Body of pancreas (tissue), 4 donors: ENCODE measurements at regions not wholly inside any gene's neighbourhood (a gene's known extent, or its start where the extent isn't known, plus 50 kb on each side); places are given as distances from the start of the nearest gene placed in this dataset.

ENCODE experiments used
- ATAC-seq: fragments of 150-250 bp; one replicate; pipeline ENCODE4 v1.9.1; 2016
- DNase-seq, 4 donors: peaks; one replicate each; pipeline ENCODE4 v3.0.0-alpha.2; 2019
- H3K27ac ChIP-seq, 4 donors: fragments of 200-600 bp; sonication (generic); 1 replicate in 3 of 4; 2 replicates in 1 of 4; pipeline versions ENCODE4 v1.5.1 to v1.6.1; 2016 to 2019; ENCODE audit warnings: mild to moderate bottlenecking in 1 of 4, mixed read lengths in 1 of 4, moderate library complexity in 1 of 4
- H3K27me3 ChIP-seq, 2 donors: fragments of 200-600 bp; sonication (generic); one replicate each; pipeline ENCODE4 v1.6.0; 2016; ENCODE audit warnings: mild to moderate bottlenecking in 1 of 2
- H3K36me3 ChIP-seq, 2 donors: fragments of 200-600 bp; sonication (generic); replicated peaks in 1 of 2; 2 replicates each; pipeline ENCODE4 v1.5.1; 2016; ENCODE audit warnings: low read depth in 2 of 2; ENCODE audit not compliant: insufficient read depth in 1 of 2
- H3K4me1 ChIP-seq: fragments of 200-600 bp; sonication (generic); one replicate; pipeline ENCODE4 v1.6.0; 2016
- H3K4me3 ChIP-seq, 2 donors: fragments of 200-600 bp; sonication (generic); 1 replicate in 1 of 2; 2 replicates in 1 of 2; pipeline ENCODE4 v1.5.1; 2016 to 2019
- H3K9me3 ChIP-seq, 3 donors: fragments of 200-600 bp; sonication (generic); 1 replicate in 2 of 3; 2 replicates in 1 of 3; pipeline ENCODE4 v1.5.1; 2016
- CTCF ChIP-seq, 7 experiments: fragments of 450-650 bp in 4 of 7; fragments of 200-600 bp in 3 of 7; sonication (generic) in 3 of 7; IDR thresholded peaks; one replicate each; pipeline ENCODE4 v1.5.1; 2016 to 2019; ENCODE audit warnings: antibody characterized with exemption in 7 of 7
- POLR2A ChIP-seq, 3 donors: fragments of 450-650 bp; IDR thresholded peaks; one replicate each; pipeline ENCODE4 v1.6.1; 2016; ENCODE audit warnings: antibody characterized with exemption in 3 of 3, mild to moderate bottlenecking in 2 of 3
- WGBS, 2 donors: methylation state at CpG; one replicate each; pipeline ENCODE4 v1.1.5; 2017; 5-methylcytosine and 5-hydroxymethylcytosine counted together
- intact Hi-C: fragments of 100-400 bp; cut with DNase I; formaldehyde crosslinking; loops from one replicate; pipeline ENCODE4 v1.15.1; 2023

- DNase-seq (no peak), ATAC-seq (no peak)
- Histone ChIP-seq H3K9me3 (no peaks in the 10 kb centered on the region), H3K27me3 (no peaks in the 10 kb centered on the region), H3K4me1 (no peaks in the 10 kb centered on the region), H3K36me3 (no peaks in the 10 kb centered on the region), H3K27ac (no peak overlapping the region), H3K4me3 (no peak overlapping the region)
- 89 to 93% methylated on average over 4 of the region's 4 CpGs for WGBS, 2 donors
- no peak for TF ChIP-seq POLR2A (IDR thresholded peaks at IDR 0.05)
- no peak for TF ChIP-seq CTCF (IDR thresholded peaks at IDR 0.05)
- intact Hi-C loops: no loop called here
These were observed 384.0 kb downstream of the SFMBT2 start for GRCh38 chr10:7026818-7027217.

- Histone ChIP-seq H3K27me3 (no peaks in the 10 kb centered on the region), H3K4me3 (no peak overlapping the region), H3K9me3 (no peaks in the 10 kb centered on the region), H3K36me3 (no peaks in the 10 kb centered on the region), H3K4me1 (no peaks in the 10 kb centered on the region), H3K27ac (no peak overlapping the region)
- ATAC-seq (no peak), DNase-seq (no peak)
- intact Hi-C loops: no loop called here
- TF ChIP-seq CTCF (IDR thresholded peaks at IDR 0.05): no peak
- TF ChIP-seq POLR2A (IDR thresholded peaks at IDR 0.05): no peak
- WGBS, 2 donors: 86 to 96% methylated on average over 2 of the region's 2 CpGs
These were observed 385.5 kb downstream of the SFMBT2 start for GRCh38 chr10:7025296-7025695.

DNA sequence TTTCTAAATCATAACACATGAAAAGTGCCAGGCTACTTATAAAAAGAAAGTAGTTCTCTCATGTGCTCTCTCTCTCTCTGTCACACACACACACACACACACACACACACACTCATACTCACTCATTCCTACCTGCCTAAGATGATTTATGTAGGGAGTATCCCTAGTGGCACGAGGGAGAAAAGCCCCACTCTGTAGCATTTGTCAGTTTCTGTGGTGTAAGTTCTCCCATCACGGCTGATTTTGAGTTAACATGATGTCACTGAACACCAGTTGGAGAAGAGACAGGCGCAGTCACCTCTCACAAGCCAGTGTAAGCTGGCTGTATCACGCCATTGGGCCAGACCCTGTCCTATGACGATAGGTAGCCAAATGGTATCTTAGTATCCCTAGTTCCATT, 395.4 kb downstream of the SFMBT2 start:
- no peaks in the 10 kb centered on the region for H3K36me3 ChIP-seq
- DNase-seq (no peak), ATAC-seq (no peak)
- intact Hi-C loops: no loop called here
- TF ChIP-seq POLR2A (IDR thresholded peaks at IDR 0.05) (no peak), CTCF (IDR thresholded peaks at IDR 0.05) (no peak)
- no peaks in the 10 kb centered on the region for H3K27me3 ChIP-seq
- H3K4me1 ChIP-seq: no peaks in the 10 kb centered on the region
- no peak overlapping the region for H3K27ac ChIP-seq
- WGBS, 2 donors: 54 to 58% methylated on average over 5 of the region's 5 CpGs
- peaks cover 0 to 6% (median 0%) of the 10 kb centered on the region in 3 donors for H3K9me3 ChIP-seq
- no peak overlapping the region for H3K4me3 ChIP-seq

GRCh38 chr10:7014721-7015120, 396.1 kb downstream of the SFMBT2 start:
- intact Hi-C loops: no loop called here
- 34 to 42% methylated on average over 4 of the region's 4 CpGs for WGBS, 2 donors
- H3K4me1 ChIP-seq: no peaks in the 10 kb centered on the region
- peaks cover 0 to 3% (median 0%) of the 10 kb centered on the region in 3 donors for H3K9me3 ChIP-seq
- DNase-seq (no peak), ATAC-seq (no peak)
- H3K27ac ChIP-seq: no peak overlapping the region
- no peaks in the 10 kb centered on the region for H3K27me3 ChIP-seq
- H3K36me3 ChIP-seq: no peaks in the 10 kb centered on the region
- no peak overlapping the region for H3K4me3 ChIP-seq
- TF ChIP-seq POLR2A (IDR thresholded peaks at IDR 0.05) (no peak), CTCF (IDR thresholded peaks at IDR 0.05) (no peak)

GRCh38 chr10:7011994-7012393, 398.8 kb downstream of the SFMBT2 start:
- Histone ChIP-seq H3K27ac (no peak overlapping the region), H3K36me3 (no peaks in the 10 kb centered on the region), H3K4me3 (no peak overlapping the region), H3K4me1 (no peaks in the 10 kb centered on the region), H3K9me3 (no peaks in the 10 kb centered on the region), H3K27me3 (no peaks in the 10 kb centered on the region)
- DNase-seq (no peak), ATAC-seq (no peak)
- intact Hi-C loops: no loop called here
- 63 to 71% methylated on average over 2 of the region's 2 CpGs for WGBS, 2 donors
- TF ChIP-seq CTCF (IDR thresholded peaks at IDR 0.05): no peak
- no peak for TF ChIP-seq POLR2A (IDR thresholded peaks at IDR 0.05)
